Stomach (tissue), 4 donors: ENCODE measurements at regions not wholly inside any gene's neighbourhood (a gene's known extent, or its start where the extent isn't known, plus 50 kb on each side); places are given as distances from the start of the nearest gene placed in this dataset.

Experiments
- POLR2A ChIP-seq, 4 donors: fragments of 450-650 bp; IDR thresholded peaks; one replicate each; pipeline ENCODE4 v1.6.1; 2016; ENCODE audit warnings: antibody characterized with exemption in 4 of 4, control low read depth in 2 of 4, mild to moderate bottlenecking in 1 of 4, moderate library complexity in 1 of 4
- POLR2AphosphoS5 ChIP-seq, 3 donors: sonication (generic); formaldehyde crosslinking; IDR thresholded peaks; one replicate each; pipeline ENCODE4 v1.6.1; 2016; ENCODE audit warnings: antibody characterized with exemption in 3 of 3
- TF ChIP-seq, protein P1 (sequence below), 7 experiments: fragments of 450-650 bp in 4 of 7; fragments of 200-600 bp in 3 of 7; sonication (generic) in 3 of 7; IDR thresholded peaks; one replicate each; pipeline ENCODE4 v1.5.1; 2016 to 2019; ENCODE audit warnings: antibody characterized with exemption in 7 of 7, control low read depth in 2 of 7, mild to moderate bottlenecking in 1 of 7

DNA sequence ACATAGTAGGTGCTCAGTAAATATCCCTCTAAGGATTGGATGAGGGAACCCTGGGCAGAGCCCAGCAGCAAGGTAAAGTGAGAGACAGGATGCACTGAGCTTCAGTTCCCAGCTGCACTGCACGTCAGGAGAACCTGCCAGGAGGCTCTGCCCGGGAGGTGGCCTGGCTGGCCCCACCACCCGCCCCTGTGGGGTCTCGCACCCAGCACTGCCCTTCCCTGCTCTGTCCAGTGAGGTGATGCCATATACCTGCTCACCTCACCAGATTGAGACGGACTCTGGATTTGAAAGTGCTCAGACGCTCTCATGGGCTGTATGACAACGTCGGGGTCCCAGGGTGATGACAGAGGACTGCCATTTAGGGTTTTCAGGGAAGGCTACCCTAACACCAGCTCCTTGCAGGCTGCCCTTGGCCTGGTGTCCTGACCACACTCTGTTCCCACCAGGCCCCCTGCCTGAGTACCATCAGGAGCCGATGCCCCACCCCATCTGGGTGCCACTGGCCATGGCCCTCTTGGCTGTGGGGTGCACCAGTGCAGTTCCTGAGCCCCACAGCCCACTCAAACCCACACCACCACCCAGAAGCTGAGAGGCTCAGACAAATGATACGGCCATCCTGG lies 61.7 kb upstream of the FGF3 start:
- TF ChIP-seq POLR2AphosphoS5 (IDR thresholded peaks at IDR 0.05) = no peak
- no peak for TF ChIP-seq POLR2A (IDR thresholded peaks at IDR 0.05)
- TF ChIP-seq, protein P1, sequence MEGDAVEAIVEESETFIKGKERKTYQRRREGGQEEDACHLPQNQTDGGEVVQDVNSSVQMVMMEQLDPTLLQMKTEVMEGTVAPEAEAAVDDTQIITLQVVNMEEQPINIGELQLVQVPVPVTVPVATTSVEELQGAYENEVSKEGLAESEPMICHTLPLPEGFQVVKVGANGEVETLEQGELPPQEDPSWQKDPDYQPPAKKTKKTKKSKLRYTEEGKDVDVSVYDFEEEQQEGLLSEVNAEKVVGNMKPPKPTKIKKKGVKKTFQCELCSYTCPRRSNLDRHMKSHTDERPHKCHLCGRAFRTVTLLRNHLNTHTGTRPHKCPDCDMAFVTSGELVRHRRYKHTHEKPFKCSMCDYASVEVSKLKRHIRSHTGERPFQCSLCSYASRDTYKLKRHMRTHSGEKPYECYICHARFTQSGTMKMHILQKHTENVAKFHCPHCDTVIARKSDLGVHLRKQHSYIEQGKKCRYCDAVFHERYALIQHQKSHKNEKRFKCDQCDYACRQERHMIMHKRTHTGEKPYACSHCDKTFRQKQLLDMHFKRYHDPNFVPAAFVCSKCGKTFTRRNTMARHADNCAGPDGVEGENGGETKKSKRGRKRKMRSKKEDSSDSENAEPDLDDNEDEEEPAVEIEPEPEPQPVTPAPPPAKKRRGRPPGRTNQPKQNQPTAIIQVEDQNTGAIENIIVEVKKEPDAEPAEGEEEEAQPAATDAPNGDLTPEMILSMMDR (IDR thresholded peaks at IDR 0.05) = no peak
